DOHH2 (cell line): ENCODE measurements at regions not wholly inside any gene's neighbourhood (a gene's known extent, or its start where the extent isn't known, plus 50 kb on each side); places are given as distances from the start of the nearest gene placed in this dataset.

Experiments
- EZH2phosphoT487 ChIP-seq: fragments of 200-600 bp; sonication (generic); IDR thresholded peaks from 2 replicates; pipeline ENCODE4 v1.6.1; 2017; ENCODE audit warnings: borderline replicate concordance, mild to moderate bottlenecking, antibody characterized with exemption, low read length, moderate library complexity, mixed read lengths
- TF ChIP-seq, protein P1 (sequence below): fragments of 200-600 bp; sonication (generic); IDR thresholded peaks from one replicate; pipeline ENCODE4 v1.5.1; 2014; ENCODE audit warnings: antibody characterized with exemption, mild to moderate bottlenecking, low read depth, low read length; ENCODE audit not compliant: poor library complexity, severe bottlenecking

GRCh38 chr11:13105237-13105844 lies 96.2 kb downstream of the RASSF10 start:
- TF ChIP-seq, protein P1, sequence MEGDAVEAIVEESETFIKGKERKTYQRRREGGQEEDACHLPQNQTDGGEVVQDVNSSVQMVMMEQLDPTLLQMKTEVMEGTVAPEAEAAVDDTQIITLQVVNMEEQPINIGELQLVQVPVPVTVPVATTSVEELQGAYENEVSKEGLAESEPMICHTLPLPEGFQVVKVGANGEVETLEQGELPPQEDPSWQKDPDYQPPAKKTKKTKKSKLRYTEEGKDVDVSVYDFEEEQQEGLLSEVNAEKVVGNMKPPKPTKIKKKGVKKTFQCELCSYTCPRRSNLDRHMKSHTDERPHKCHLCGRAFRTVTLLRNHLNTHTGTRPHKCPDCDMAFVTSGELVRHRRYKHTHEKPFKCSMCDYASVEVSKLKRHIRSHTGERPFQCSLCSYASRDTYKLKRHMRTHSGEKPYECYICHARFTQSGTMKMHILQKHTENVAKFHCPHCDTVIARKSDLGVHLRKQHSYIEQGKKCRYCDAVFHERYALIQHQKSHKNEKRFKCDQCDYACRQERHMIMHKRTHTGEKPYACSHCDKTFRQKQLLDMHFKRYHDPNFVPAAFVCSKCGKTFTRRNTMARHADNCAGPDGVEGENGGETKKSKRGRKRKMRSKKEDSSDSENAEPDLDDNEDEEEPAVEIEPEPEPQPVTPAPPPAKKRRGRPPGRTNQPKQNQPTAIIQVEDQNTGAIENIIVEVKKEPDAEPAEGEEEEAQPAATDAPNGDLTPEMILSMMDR = no peak
- TF ChIP-seq EZH2phosphoT487 = no peak
